Right atrium auricular region (tissue), 2 donors: ENCODE measurements at regions not wholly inside any gene's neighbourhood (a gene's known extent, or its start where the extent isn't known, plus 50 kb on each side); places are given as distances from the start of the nearest gene placed in this dataset.

Experiments
- DNase-seq: peaks from one replicate; pipeline ENCODE4 v3.0.0-alpha.2; 2019; ENCODE audit warnings: low spot score
- H3K27ac ChIP-seq, 2 donors: fragments of 200-600 bp; sonication (generic); 1 replicate in 1 of 2; 2 replicates in 1 of 2; pipeline ENCODE4 v1.5.1; 2016 to 2019
- H3K27me3 ChIP-seq, 2 donors: fragments of 200-600 bp; sonication (generic); one replicate each; pipeline versions ENCODE4 v1.5.1 to v1.6.0; 2017 to 2019
- H3K36me3 ChIP-seq: fragments of 200-600 bp; sonication (generic); one replicate; pipeline ENCODE4 v1.5.1; 2016
- H3K4me1 ChIP-seq, 2 donors: fragments of 200-600 bp; sonication (generic); one replicate each; pipeline versions ENCODE4 v1.5.1 to v1.6.0; 2017 to 2019
- H3K4me3 ChIP-seq, 2 donors: fragments of 200-600 bp; sonication (generic); 1 replicate in 1 of 2; 2 replicates in 1 of 2; pipeline ENCODE4 v1.5.1; 2017 to 2019; ENCODE audit warnings: mild to moderate bottlenecking in 1 of 2, moderate library complexity in 1 of 2
- H3K9me3 ChIP-seq, 2 donors: fragments of 200-600 bp; sonication (generic); one replicate each; pipeline ENCODE4 v1.5.1; 2019
- TF ChIP-seq, protein P1 (sequence below), 2 donors: fragments of 200-600 bp; sonication (generic); IDR thresholded peaks; one replicate each; pipeline ENCODE4 v1.5.1; 2019; ENCODE audit warnings: antibody characterized with exemption in 2 of 2

DNA sequence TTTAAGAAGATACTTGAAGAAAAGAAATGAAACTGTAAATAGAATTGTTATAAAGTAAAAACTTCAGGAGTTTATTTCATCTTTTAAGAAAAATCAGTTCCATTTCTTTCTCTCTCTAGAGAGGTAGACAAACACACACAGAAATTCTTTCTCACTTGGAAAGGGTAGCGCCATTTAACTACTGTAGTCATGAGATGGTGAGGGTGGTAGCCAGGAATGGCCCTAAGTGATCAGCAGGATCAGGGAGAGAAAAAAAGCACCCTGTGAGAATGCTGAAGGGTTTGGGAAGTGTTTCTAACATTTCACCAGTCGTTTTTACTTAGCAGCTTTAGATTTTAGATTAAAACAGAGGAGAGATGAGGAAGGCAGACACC lies 205.7 kb upstream of the RUNX1 start:
- no peak for DNase-seq
- H3K27me3 ChIP-seq, result no peaks in the 10 kb centered on the region
- H3K9me3 ChIP-seq, result no peaks in the 10 kb centered on the region
- peak overlapping the region; percentile 47 to 86 for H3K27ac ChIP-seq
- H3K4me3 ChIP-seq, result no peak overlapping the region
- H3K4me1 ChIP-seq, result peaks cover 0 to 31% of the 10 kb centered on the region in 2 donors
- H3K36me3 ChIP-seq, result no peaks in the 10 kb centered on the region
- TF ChIP-seq, protein P1, sequence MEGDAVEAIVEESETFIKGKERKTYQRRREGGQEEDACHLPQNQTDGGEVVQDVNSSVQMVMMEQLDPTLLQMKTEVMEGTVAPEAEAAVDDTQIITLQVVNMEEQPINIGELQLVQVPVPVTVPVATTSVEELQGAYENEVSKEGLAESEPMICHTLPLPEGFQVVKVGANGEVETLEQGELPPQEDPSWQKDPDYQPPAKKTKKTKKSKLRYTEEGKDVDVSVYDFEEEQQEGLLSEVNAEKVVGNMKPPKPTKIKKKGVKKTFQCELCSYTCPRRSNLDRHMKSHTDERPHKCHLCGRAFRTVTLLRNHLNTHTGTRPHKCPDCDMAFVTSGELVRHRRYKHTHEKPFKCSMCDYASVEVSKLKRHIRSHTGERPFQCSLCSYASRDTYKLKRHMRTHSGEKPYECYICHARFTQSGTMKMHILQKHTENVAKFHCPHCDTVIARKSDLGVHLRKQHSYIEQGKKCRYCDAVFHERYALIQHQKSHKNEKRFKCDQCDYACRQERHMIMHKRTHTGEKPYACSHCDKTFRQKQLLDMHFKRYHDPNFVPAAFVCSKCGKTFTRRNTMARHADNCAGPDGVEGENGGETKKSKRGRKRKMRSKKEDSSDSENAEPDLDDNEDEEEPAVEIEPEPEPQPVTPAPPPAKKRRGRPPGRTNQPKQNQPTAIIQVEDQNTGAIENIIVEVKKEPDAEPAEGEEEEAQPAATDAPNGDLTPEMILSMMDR (IDR thresholded peaks at IDR 0.05), result no peak

GRCh38 chr21:35254006-35254764 lies 205.1 kb upstream of the RUNX1 start:
- Histone ChIP-seq H3K36me3 (no peaks in the 10 kb centered on the region), H3K27ac (peak overlapping the region; percentile 47 to 86), H3K27me3 (no peaks in the 10 kb centered on the region), H3K9me3 (no peaks in the 10 kb centered on the region), H3K4me3 (no peak overlapping the region), H3K4me1 (peaks cover 0 to 27% of the 10 kb centered on the region in 2 donors)
- TF ChIP-seq, protein P1 (IDR thresholded peaks at IDR 0.05), result no peak
- no peak for DNase-seq

- H3K4me1 ChIP-seq, result peaks cover 0 to 27% of the 10 kb centered on the region in 2 donors
Measured at GRCh38 chr21:35252831-35253230, 203.7 kb upstream of the RUNX1 start.

GRCh38 chr21:35249636-35250035 lies 200.5 kb upstream of the RUNX1 start:
- TF ChIP-seq, protein P1 (IDR thresholded peaks at IDR 0.05), result no peak
- Histone ChIP-seq H3K27me3 (no peaks in the 10 kb centered on the region), H3K36me3 (no peaks in the 10 kb centered on the region), H3K4me3 (no peak overlapping the region), H3K4me1 (peaks cover 0 to 4% of the 10 kb centered on the region in 2 donors), H3K27ac (no peak overlapping the region), H3K9me3 (no peaks in the 10 kb centered on the region)
- DNase-seq, result no peak

More at GRCh38 chr21:35252831-35253230, 203.7 kb upstream of the RUNX1 start:
- Histone ChIP-seq H3K36me3 (no peaks in the 10 kb centered on the region), H3K27me3 (no peaks in the 10 kb centered on the region), H3K9me3 (no peaks in the 10 kb centered on the region), H3K4me3 (no peak overlapping the region), H3K27ac (no peak overlapping the region)
- no peak for DNase-seq
- TF ChIP-seq, protein P1 (IDR thresholded peaks at IDR 0.05), result no peak

GRCh38 chr21:35245879-35246278 lies 196.8 kb upstream of the RUNX1 start:
- DNase-seq, result no peak
- TF ChIP-seq, protein P1 (IDR thresholded peaks at IDR 0.05), result no peak
- no peak overlapping the region for H3K4me3 ChIP-seq
- H3K27ac ChIP-seq, result no peak overlapping the region
- no peaks in the 10 kb centered on the region for H3K36me3 ChIP-seq
- H3K27me3 ChIP-seq, result no peaks in the 10 kb centered on the region
- H3K9me3 ChIP-seq, result no peaks in the 10 kb centered on the region
- H3K4me1 ChIP-seq, result no peaks in the 10 kb centered on the region

- no peak overlapping the region for H3K27ac ChIP-seq
- H3K36me3 ChIP-seq, result no peaks in the 10 kb centered on the region
- no peak for DNase-seq
- TF ChIP-seq, protein P1 (IDR thresholded peaks at IDR 0.05), result no peak
- no peaks in the 10 kb centered on the region for H3K4me1 ChIP-seq
- no peak overlapping the region for H3K4me3 ChIP-seq
- no peaks in the 10 kb centered on the region for H3K9me3 ChIP-seq
- no peaks in the 10 kb centered on the region for H3K27me3 ChIP-seq
Measured at GRCh38 chr21:35244514-35244913, 195.4 kb upstream of the RUNX1 start.
